Fibroblast of lung (primary cell): ENCODE measurements at regions not wholly inside any gene's neighbourhood (a gene's known extent, or its start where the extent isn't known, plus 50 kb on each side); places are given as distances from the start of the nearest gene placed in this dataset.

Experiments
- DNase-seq, 2 donors: peaks; one replicate each; pipeline versions ENCODE4 v3.0.0 to v3.0.0-alpha.2; 2010; ENCODE audit warnings: low read depth in 2 of 2
- H2AFZ ChIP-seq: 2 replicates; pipeline ENCODE4 v1.5.1; 2012; ENCODE audit warnings: low read length, control low read depth, inconsistent platforms
- H3K27ac ChIP-seq: 2 replicates; pipeline ENCODE4 v1.5.1; 2011; ENCODE audit warnings: low read length, control low read depth; ENCODE audit not compliant: insufficient read depth
- H3K27me3 ChIP-seq: 2 replicates; pipeline ENCODE4 v1.5.1; 2011; ENCODE audit warnings: mild to moderate bottlenecking, low read length; ENCODE audit not compliant: control insufficient read depth, insufficient read depth
- H3K36me3 ChIP-seq: 2 replicates; pipeline ENCODE4 v1.5.1; 2011; ENCODE audit warnings: low read length; ENCODE audit not compliant: control insufficient read depth, insufficient read depth
- H3K4me1 ChIP-seq: 2 replicates; pipeline ENCODE4 v1.5.1; 2011; ENCODE audit warnings: low read length; ENCODE audit not compliant: control insufficient read depth, insufficient read depth; ENCODE audit errors: extremely low read depth
- H3K4me2 ChIP-seq: 2 replicates; pipeline ENCODE4 v1.5.1; 2011; ENCODE audit warnings: low read length, control low read depth; ENCODE audit not compliant: insufficient read depth; ENCODE audit errors: extremely low read depth
- H3K4me3 ChIP-seq, 4 experiments: fragments of 200-600 bp in 1 of 4; sonication (generic) in 1 of 4; replicated peaks in 1 of 4; 2 replicates each; pipeline ENCODE4 v1.5.1; 2011 to 2016; ENCODE audit warnings: low read length in 4 of 4, low read depth in 3 of 4, mild to moderate bottlenecking in 3 of 4, control low read depth in 2 of 4, inconsistent platforms in 1 of 4, mixed read lengths in 1 of 4; ENCODE audit not compliant: insufficient read depth in 1 of 4; ENCODE audit errors: control extremely low read depth in 1 of 4
- H3K79me2 ChIP-seq: 2 replicates; pipeline ENCODE4 v1.5.1; 2012; ENCODE audit warnings: mild to moderate bottlenecking, low read length, inconsistent platforms; ENCODE audit not compliant: control insufficient read depth, insufficient read depth
- H3K9ac ChIP-seq: 2 replicates; pipeline ENCODE4 v1.5.1; 2011; ENCODE audit warnings: mild to moderate bottlenecking, low read length, control low read depth; ENCODE audit not compliant: insufficient read depth
- H3K9me3 ChIP-seq: 2 replicates; pipeline ENCODE4 v1.5.1; 2012; ENCODE audit warnings: low read depth, low read length; ENCODE audit not compliant: control insufficient read depth, insufficient read depth
- H4K20me1 ChIP-seq: 2 replicates; pipeline ENCODE4 v1.5.1; 2011; ENCODE audit warnings: low read length; ENCODE audit not compliant: control insufficient read depth, insufficient read depth; ENCODE audit errors: extremely low read depth
- CTCF ChIP-seq, 2 donors: IDR thresholded peaks in 1 of 2; conservative IDR thresholded peaks in 1 of 2; 1 replicate in 1 of 2; 2 replicates in 1 of 2; pipeline ENCODE4 v1.5.1; 2011 to 2012; ENCODE audit warnings: low read length in 2 of 2, control low read depth in 1 of 2, inconsistent platforms in 1 of 2, low read depth in 1 of 2, mild to moderate bottlenecking in 1 of 2
- EZH2 ChIP-seq: IDR thresholded peaks from 2 replicates; pipeline ENCODE4 v1.5.1; 2012; ENCODE audit warnings: low read length, control low read depth, mild to moderate bottlenecking; ENCODE audit errors: missing control alignments

- Histone ChIP-seq H3K27ac (no peak overlapping the region), H3K4me3 (no peak overlapping the region), H4K20me1 (no peaks in the 10 kb centered on the region), H3K9me3 (no peaks in the 10 kb centered on the region), H2AFZ (no peak overlapping the region), H3K4me2 (no peak overlapping the region), H3K4me1 (no peaks in the 10 kb centered on the region), H3K27me3 (no peaks in the 10 kb centered on the region), H3K79me2 (no peaks in the 10 kb centered on the region), H3K9ac (no peak overlapping the region), H3K36me3 (no peaks in the 10 kb centered on the region)
- TF ChIP-seq EZH2 = no peak
- TF ChIP-seq CTCF (conservative IDR thresholded peaks at IDR 0.05 in 1 of 2, IDR thresholded peaks at IDR 0.05 in 1 of 2; ENCODE audit: low read depth in 1 of 2, low read length in 2 of 2) = no peak
- no peak for DNase-seq
Measured at GRCh38 chr12:94042321-94042720, 106.1 kb upstream of the PLXNC1 start.

DNA sequence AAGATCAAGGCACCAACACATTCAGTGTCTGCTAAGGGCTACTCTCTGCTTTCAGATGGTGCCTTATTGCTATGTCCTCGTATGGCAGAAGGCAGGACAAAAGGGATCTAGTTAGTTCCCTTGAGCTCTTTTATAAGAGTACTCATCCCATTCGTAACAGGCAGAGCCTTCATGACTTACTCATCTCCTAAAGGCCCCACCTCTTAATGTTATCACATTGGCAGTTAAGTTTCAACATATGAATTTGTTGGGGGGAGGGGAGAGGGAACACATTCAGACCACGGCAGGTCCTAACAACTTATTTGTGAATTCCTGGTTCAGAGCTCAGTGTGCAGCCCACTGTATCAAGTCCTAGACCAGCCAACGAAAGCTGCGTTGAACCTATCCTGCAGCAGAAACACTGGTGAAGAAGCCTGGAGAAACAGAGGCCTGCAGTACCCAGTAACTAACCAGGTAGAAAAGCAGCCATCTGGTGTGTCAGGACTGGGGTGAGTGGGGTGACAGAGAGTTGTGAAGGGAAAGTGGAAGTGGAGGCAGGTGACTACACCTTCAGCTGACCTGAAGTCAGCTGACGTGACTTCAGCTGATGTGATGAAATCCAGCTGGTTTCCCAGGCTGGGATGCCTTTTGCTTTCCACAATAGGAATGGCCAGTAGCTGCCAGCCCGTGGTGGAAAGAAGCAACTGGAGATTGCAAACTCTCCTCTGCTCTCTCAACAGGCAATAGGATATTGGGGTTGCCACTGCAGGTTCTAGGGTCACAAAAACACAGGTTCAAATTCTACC is 101.6 kb upstream of the PLXNC1 start:
- DNase-seq = no peak
- Histone ChIP-seq H3K9me3 (no peaks in the 10 kb centered on the region), H2AFZ (no peak overlapping the region), H3K9ac (no peak overlapping the region), H3K4me3 (no peak overlapping the region), H3K4me2 (no peak overlapping the region), H3K79me2 (no peaks in the 10 kb centered on the region), H3K27ac (no peak overlapping the region), H4K20me1 (no peaks in the 10 kb centered on the region), H3K4me1 (no peaks in the 10 kb centered on the region), H3K27me3 (no peaks in the 10 kb centered on the region), H3K36me3 (no peaks in the 10 kb centered on the region)
- TF ChIP-seq CTCF (conservative IDR thresholded peaks at IDR 0.05 in 1 of 2, IDR thresholded peaks at IDR 0.05 in 1 of 2; ENCODE audit: low read depth in 1 of 2, low read length in 2 of 2) (no peak), EZH2 (no peak)

DNA sequence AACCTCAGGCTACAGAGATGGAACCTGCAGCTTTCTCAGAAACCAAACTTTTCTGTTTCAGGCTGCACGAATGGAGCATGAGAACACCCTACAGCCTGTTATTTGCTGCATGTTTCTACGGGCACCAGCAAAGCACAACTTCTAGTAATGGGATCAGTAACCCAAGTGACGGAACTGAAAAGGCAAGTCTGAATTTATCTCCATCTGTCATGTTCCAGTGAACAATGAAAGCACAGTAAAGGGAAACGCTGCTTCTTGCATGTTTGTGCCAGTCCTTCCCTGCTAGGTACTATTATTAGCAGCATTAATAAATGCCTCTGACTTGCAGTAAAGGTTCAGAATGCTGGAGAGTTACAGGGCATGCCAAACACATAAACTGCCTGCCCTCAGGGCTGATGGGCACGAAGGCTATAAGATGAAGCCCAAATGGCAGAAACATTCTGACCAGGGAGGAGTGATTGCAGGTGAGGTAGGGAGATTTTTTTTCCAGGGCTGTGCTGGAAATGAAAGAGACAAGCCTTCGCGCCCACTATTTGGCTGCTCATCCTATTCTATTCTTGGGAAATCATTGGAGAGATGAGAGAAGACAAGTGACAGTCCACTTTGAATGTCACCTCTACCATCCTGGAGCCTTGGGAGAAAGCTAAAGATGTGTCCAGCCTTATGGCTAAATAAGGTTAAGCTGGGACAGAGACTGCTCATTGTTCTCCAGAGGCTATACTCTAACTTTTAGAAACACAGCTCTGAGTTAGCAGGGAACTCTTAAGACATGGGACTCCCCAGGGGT is 100.4 kb upstream of the PLXNC1 start:
- no peak overlapping the region for H2AFZ ChIP-seq
- H3K79me2 ChIP-seq = no peaks in the 10 kb centered on the region
- no peak for DNase-seq
- H3K27ac ChIP-seq = no peak overlapping the region
- H3K36me3 ChIP-seq = no peaks in the 10 kb centered on the region
- H3K9ac ChIP-seq = no peak overlapping the region
- no peak overlapping the region for H3K4me2 ChIP-seq
- H3K4me3 ChIP-seq = no peak overlapping the region
- no peaks in the 10 kb centered on the region for H3K9me3 ChIP-seq
- no peaks in the 10 kb centered on the region for H4K20me1 ChIP-seq
- H3K4me1 ChIP-seq = no peaks in the 10 kb centered on the region
- H3K27me3 ChIP-seq = no peaks in the 10 kb centered on the region
- TF ChIP-seq CTCF (conservative IDR thresholded peaks at IDR 0.05 in 1 of 2, IDR thresholded peaks at IDR 0.05 in 1 of 2; ENCODE audit: low read depth in 1 of 2, low read length in 2 of 2) = no peak
